ENCODE measurements at regions not wholly inside any gene's neighbourhood (a gene's known extent, or its start where the extent isn't known, plus 50 kb on each side); places are given as distances from the start of the nearest gene placed in this dataset.

DNA sequence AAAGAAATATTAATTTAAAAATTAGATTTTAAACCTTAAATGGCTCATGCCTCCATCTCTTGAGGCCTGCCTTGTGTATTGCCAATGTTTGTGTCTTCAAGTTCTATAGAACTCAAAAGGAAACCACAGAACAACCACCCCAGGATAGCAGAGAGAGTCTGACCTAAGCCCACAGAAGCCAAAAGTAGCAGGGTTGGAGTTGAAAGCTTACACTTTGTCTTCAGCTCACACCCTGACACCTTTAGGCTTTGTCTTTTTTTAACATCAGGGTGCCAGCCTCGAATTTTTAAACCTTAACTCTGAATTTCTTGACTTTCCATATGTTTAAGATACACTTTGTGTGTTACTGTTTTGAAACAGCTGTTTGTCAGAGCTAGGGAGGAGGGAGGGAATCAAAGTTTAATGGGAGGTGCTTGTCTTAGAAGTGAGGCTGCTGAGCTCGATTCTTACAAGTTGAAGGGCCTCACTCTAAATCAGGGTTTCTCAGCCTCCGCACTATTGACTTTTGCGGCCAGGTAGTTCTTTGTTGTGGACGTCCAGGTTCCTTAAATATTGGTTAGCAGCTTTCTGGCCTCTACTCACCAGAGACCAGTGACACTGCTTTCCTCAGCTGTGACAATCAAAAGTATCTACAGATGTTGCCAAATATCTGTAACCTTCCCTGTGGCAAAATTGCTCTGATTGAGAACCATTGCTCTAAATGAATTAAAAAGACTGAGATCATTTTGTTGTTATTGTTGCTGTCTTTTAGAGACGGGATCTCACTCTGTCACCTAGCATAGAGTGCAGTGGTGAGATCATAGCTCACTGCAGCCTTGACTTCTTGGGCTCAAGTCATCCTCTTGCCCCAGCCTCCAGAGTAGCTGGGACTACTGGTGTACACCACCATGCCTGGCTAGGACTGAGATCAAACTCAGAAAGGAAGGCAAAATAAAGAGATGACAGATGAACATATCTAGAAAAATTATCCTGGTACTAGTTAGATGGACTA, 139.2 kb upstream of the EOMES start:
- Histone ChIP-seq H3K9me3 (peaks cover 0 to 23% (median 2%) of the 10 kb centered on the region in 12 donors), H3K27me3 (no peaks in the 10 kb centered on the region), H3K4me1 (no peaks in the 10 kb centered on the region), H3K4me3 (no peak overlapping the region), H3K27ac (peak overlapping the region in 1 of 12 donors; percentile 46), H3K36me3 (no peaks in the 10 kb centered on the region)
- ATAC-seq, result no peak
- intact Hi-C loops (cut with DNase I), result no loop called here
- DNase-seq, result no peak
- WGBS, 4 donors, result 54 to 59% (median 56%) methylated on average over 6 of the region's 6 CpGs
- TF ChIP-seq, protein P1, sequence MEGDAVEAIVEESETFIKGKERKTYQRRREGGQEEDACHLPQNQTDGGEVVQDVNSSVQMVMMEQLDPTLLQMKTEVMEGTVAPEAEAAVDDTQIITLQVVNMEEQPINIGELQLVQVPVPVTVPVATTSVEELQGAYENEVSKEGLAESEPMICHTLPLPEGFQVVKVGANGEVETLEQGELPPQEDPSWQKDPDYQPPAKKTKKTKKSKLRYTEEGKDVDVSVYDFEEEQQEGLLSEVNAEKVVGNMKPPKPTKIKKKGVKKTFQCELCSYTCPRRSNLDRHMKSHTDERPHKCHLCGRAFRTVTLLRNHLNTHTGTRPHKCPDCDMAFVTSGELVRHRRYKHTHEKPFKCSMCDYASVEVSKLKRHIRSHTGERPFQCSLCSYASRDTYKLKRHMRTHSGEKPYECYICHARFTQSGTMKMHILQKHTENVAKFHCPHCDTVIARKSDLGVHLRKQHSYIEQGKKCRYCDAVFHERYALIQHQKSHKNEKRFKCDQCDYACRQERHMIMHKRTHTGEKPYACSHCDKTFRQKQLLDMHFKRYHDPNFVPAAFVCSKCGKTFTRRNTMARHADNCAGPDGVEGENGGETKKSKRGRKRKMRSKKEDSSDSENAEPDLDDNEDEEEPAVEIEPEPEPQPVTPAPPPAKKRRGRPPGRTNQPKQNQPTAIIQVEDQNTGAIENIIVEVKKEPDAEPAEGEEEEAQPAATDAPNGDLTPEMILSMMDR (IDR thresholded peaks at IDR 0.05), result no peak
- TF ChIP-seq POLR2A (IDR thresholded peaks at IDR 0.05), result no peak

DNA sequence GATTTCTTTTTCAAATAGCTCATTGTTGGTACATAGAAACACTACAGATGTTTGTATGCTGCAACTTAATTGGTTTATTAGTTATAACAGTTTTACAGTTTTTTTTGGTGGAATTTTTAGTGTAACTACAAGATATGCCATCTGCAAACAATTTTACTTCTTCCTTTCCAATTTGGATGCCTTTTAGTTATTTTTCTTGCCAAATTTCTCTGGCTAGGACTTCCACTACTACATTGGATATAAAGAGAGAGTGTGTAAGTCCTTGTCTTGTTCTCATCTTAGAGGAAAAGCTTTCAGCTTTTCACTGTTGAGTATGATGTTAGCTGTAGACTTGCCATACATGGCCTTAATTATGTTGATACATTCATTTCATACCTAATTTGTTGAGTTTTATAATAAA, 143.6 kb upstream of the EOMES start:
- no peak for TF ChIP-seq POLR2A (IDR thresholded peaks at IDR 0.05)
- TF ChIP-seq, protein P1 (IDR thresholded peaks at IDR 0.05), result no peak
- ATAC-seq (no peak), DNase-seq (no peak)
- no peak overlapping the region for H3K27ac ChIP-seq
- H3K27me3 ChIP-seq, result no peaks in the 10 kb centered on the region
- no peaks in the 10 kb centered on the region for H3K4me1 ChIP-seq
- H3K36me3 ChIP-seq, result no peaks in the 10 kb centered on the region
- peaks cover 0 to 30% (median 17%) of the 10 kb centered on the region in 12 donors for H3K9me3 ChIP-seq
- intact Hi-C loops (cut with DNase I), result no loop called here
- H3K4me3 ChIP-seq, result no peak overlapping the region

- TF ChIP-seq POLR2A (IDR thresholded peaks at IDR 0.05), result no peak
- TF ChIP-seq, protein P1 (IDR thresholded peaks at IDR 0.05), result no peak
- no peaks in the 10 kb centered on the region for H3K4me1 ChIP-seq
- intact Hi-C loops (cut with DNase I), result no loop called here
- DNase-seq (no peak), ATAC-seq (no peak)
- no peak overlapping the region for H3K4me3 ChIP-seq
- no peaks in the 10 kb centered on the region for H3K36me3 ChIP-seq
- peaks cover 0 to 30% (median 17%) of the 10 kb centered on the region in 12 donors for H3K9me3 ChIP-seq
- no peaks in the 10 kb centered on the region for H3K27me3 ChIP-seq
- no peak overlapping the region for H3K27ac ChIP-seq
Observed at GRCh38 chr3:27869152-27869551, 147.0 kb upstream of the EOMES start.

DNA sequence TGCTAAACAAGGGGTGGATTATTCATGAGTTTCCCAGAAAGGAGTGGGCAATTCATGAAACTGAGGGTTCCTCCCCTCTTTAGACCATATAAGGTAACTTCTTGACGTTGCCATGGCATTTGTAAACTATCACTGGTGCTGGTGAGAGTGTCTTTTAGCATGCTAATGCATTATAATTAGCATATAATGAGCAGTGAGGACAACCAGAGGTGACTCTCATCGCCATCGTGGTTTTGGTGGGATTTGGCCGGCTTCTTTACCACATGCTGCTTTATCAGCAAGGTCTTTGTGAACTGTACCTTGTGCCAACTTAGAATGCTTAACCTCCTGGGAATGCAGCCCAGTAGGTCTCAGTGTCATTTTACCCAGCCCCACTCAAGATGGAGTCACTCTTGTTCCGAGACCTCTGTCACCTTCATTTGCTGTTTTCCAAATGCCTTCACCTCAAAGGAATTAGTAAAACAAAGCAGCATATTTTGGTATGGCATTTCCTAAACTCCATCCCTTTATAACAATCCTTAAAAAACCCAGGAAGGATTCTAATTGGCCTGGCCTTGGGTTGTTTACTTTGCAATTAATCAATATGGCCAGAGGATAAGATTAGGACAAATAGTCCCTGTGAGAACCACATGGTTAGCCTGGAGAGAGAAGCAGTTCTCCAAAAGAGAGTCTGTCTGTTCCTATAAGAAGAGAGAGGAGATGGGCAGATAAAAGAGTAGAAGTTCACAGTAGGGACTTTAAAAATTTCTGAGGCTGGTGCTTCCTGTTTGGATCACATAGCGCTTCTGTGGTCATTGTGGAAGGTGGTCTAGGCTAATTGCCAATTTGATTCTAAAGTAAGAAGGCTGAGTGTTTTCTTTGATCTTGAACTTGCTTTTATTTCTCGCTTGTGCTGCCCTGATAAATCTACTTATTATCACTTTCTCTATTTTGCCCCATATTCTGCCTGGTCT, 155.2 kb upstream of the EOMES start:
- Histone ChIP-seq H3K27me3 (no peaks in the 10 kb centered on the region), H3K4me1 (peaks cover 0 to 16% (median 0%) of the 10 kb centered on the region in 12 donors), H3K36me3 (no peaks in the 10 kb centered on the region), H3K9me3 (no peaks in the 10 kb centered on the region), H3K27ac (no peak overlapping the region), H3K4me3 (no peak overlapping the region)
- WGBS, 4 donors, result 59 to 68% (median 64%) methylated on average over 7 of the region's 7 CpGs
- no peak for DNase-seq
- intact Hi-C loops (cut with DNase I), result no loop called here
- ATAC-seq, result no peak
- TF ChIP-seq, protein P1 (IDR thresholded peaks at IDR 0.05), result no peak
- no peak for TF ChIP-seq POLR2A (IDR thresholded peaks at IDR 0.05)

Measured in heart left ventricle (tissue), 16 donors.